SK-N-SH treated with all-trans-retinoic acid at 6 μM for 48 hours (cell line): ENCODE measurements at regions not wholly inside any gene's neighbourhood (a gene's known extent, or its start where the extent isn't known, plus 50 kb on each side); places are given as distances from the start of the nearest gene placed in this dataset.

Source experiments
- TCF4 ChIP-seq: fragments of 250-450 bp; sonication (Bioruptor Pico); IDR thresholded peaks from 2 replicates; pipeline ENCODE4 v1.8.0; 2021; ENCODE audit warnings: mild to moderate bottlenecking, moderate library complexity, borderline replicate concordance
- ZFP30 ChIP-seq: fragments of 450-650 bp; formaldehyde crosslinking; IDR thresholded peaks from 2 replicates; pipeline ENCODE4 v1.5.0; 2022; ENCODE audit warnings: mild to moderate bottlenecking, moderate library complexity
- ZNF565 ChIP-seq: fragments of 450-650 bp; formaldehyde crosslinking; conservative IDR thresholded peaks from 2 replicates; pipeline ENCODE4 v1.5.0; 2020; ENCODE audit warnings: low read depth, mild to moderate bottlenecking, moderate library complexity
- ZNF70 ChIP-seq: fragments of 450-650 bp; formaldehyde crosslinking; IDR thresholded peaks from 2 replicates; pipeline ENCODE4 v1.5.0; 2020; ENCODE audit warnings: mild to moderate bottlenecking, moderate library complexity

DNA sequence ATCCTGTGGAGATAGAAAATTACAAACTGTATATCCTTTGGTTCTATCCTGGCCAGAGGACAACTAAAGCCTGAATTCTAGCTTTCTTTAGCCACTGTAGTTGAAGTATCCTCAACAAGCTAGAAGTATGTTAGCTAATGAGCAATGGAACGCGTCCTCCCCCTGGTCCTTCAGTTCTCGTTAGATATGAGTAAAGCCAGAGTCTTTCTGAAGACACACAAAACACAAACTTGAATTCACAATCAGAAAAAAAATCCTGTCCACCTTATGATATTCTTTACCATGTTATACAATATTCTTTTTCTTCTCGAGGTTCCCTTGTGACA lies 1527.0 kb upstream of the SLC10A2 start:
- TF ChIP-seq ZNF70 (CRISPR knock-in tag) (no peak), TCF4 (CRISPR knock-in tag) (no peak), ZNF565 (CRISPR knock-in tag) (no peak), ZFP30 (CRISPR knock-in tag) (no peak)
